Keratinocyte (primary cell): ENCODE measurements at regions not wholly inside any gene's neighbourhood (a gene's known extent, or its start where the extent isn't known, plus 50 kb on each side); places are given as distances from the start of the nearest gene placed in this dataset.

Experiments used
- DNase-seq: peaks from one replicate; pipeline ENCODE4 v3.0.0-alpha.2; 2011; ENCODE audit warnings: low read depth, missing footprints, low spot score
- FAIRE-seq: peaks from 2 replicates; lab custom pipeline; 2011; peaks lifted over from hg19 to GRCh38; lab: Jason Lieb, UNC
- H2AFZ ChIP-seq: 2 replicates; pipeline ENCODE4 v1.6.0; 2012; ENCODE audit warnings: low read length, control low read depth, inconsistent platforms; ENCODE audit not compliant: control insufficient read depth
- H3K27ac ChIP-seq: 2 replicates; pipeline ENCODE4 v1.5.1; 2011; ENCODE audit warnings: low read length; ENCODE audit not compliant: control insufficient read depth, insufficient read depth
- H3K27me3 ChIP-seq: 3 replicates; pipeline ENCODE4 v1.6.0; 2011; ENCODE audit warnings: low read length; ENCODE audit not compliant: control insufficient read depth, insufficient read depth; ENCODE audit errors: extremely low read depth
- H3K36me3 ChIP-seq, 2 experiments: 2 replicates in 1 of 2; 3 replicates in 1 of 2; pipeline ENCODE4 v1.5.1; 2011; ENCODE audit warnings: low read length in 2 of 2, mild to moderate bottlenecking in 1 of 2; ENCODE audit not compliant: control insufficient read depth in 2 of 2, insufficient read depth in 2 of 2; ENCODE audit errors: extremely low read depth in 1 of 2
- H3K4me1 ChIP-seq: 3 replicates; pipeline ENCODE4 v1.5.1; 2011; ENCODE audit warnings: low read length; ENCODE audit not compliant: control insufficient read depth, insufficient read depth; ENCODE audit errors: extremely low read depth
- H3K4me2 ChIP-seq: 3 replicates; pipeline ENCODE4 v1.6.0; 2011; ENCODE audit warnings: low read depth, low read length; ENCODE audit not compliant: control insufficient read depth, insufficient read depth; ENCODE audit errors: extremely low read depth
- H3K4me3 ChIP-seq, 3 experiments: fragments of 200-600 bp in 1 of 3; sonication (generic) in 1 of 3; 2 replicates in 2 of 3; 3 replicates in 1 of 3; pipeline ENCODE4 v1.5.1; 2011 to 2016; ENCODE audit warnings: low read length in 3 of 3, mild to moderate bottlenecking in 3 of 3, control low read depth in 2 of 3, inconsistent platforms in 1 of 3, low read depth in 1 of 3, mixed read lengths in 1 of 3, mixed run types in 1 of 3, moderate library complexity in 1 of 3; ENCODE audit not compliant: control insufficient read depth in 2 of 3, insufficient read depth in 2 of 3; ENCODE audit errors: extremely low read depth in 1 of 3
- H3K79me2 ChIP-seq: 2 replicates; pipeline ENCODE4 v1.6.0; 2012; ENCODE audit warnings: low read length; ENCODE audit not compliant: control insufficient read depth, insufficient read depth
- H3K9ac ChIP-seq: 3 replicates; pipeline ENCODE4 v1.6.0; 2011; ENCODE audit warnings: low read length; ENCODE audit not compliant: control insufficient read depth, insufficient read depth; ENCODE audit errors: extremely low read depth
- H3K9me1 ChIP-seq: 3 replicates; pipeline ENCODE4 v1.6.0; 2011; ENCODE audit warnings: low read length; ENCODE audit not compliant: control insufficient read depth, insufficient read depth; ENCODE audit errors: extremely low read depth
- H3K9me3 ChIP-seq: 2 replicates; pipeline ENCODE4 v1.5.1; 2012; ENCODE audit warnings: low read depth, low read length; ENCODE audit not compliant: control insufficient read depth
- H4K20me1 ChIP-seq: 3 replicates; pipeline ENCODE4 v1.6.0; 2011; ENCODE audit warnings: low read length; ENCODE audit not compliant: control insufficient read depth, insufficient read depth; ENCODE audit errors: extremely low read depth
- EZH2 ChIP-seq: IDR thresholded peaks from one replicate; pipeline ENCODE4 v1.6.1; 2012; ENCODE audit warnings: inconsistent platforms, mild to moderate bottlenecking, low read length, moderate library complexity
- dilution Hi-C: fragments of 300-500 bp; cut with MboI; formaldehyde crosslinking; loops from one replicate; pipeline ENCODE4 v1.7.0; 2020; ENCODE audit warnings: low sequenced_read_pairs; ENCODE audit not compliant: extremely low pct_ligation_motif_present
- TF ChIP-seq, protein P1 (sequence below), 3 experiments: IDR thresholded peaks in 1 of 3; conservative IDR thresholded peaks in 1 of 3; optimal IDR thresholded peaks in 1 of 3; 2 replicates in 2 of 3; 3 replicates in 1 of 3; pipeline versions ENCODE3 to v1.5.1; 2011; ENCODE audit warnings: low read length in 3 of 3, mild to moderate bottlenecking in 3 of 3, moderate library complexity in 2 of 3, control low read depth in 1 of 3, inconsistent platforms in 1 of 3; ENCODE audit not compliant: insufficient read depth in 2 of 3; ENCODE audit errors: extremely low read depth in 1 of 3

DNA sequence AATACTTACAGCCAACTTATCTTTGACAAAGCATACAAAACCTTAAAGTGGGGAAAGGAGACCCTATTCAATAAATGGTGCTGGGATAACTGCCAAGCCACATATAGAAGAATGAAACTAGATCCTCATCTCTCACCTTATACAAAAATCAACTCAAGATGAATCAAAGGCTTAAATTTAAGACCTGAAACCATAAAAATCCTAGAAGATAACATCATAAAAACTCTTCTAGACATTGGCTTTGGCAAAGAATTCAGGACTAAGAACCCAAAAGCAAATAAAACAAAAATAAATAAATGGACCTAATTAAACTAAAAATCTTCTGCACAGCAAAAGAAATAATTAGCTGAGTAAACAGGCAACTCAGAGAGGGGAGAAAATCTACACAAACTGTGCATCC, 335.6 kb upstream of the PBX1 start:
- Histone ChIP-seq H3K79me2 (no peaks in the 10 kb centered on the region), H3K4me3 (no peak overlapping the region), H3K4me2 (no peak overlapping the region), H3K27me3 (no peaks in the 10 kb centered on the region), H3K9me1 (no peaks in the 10 kb centered on the region), H3K9me3 (no peaks in the 10 kb centered on the region), H4K20me1 (no peaks in the 10 kb centered on the region), H3K9ac (no peak overlapping the region), H3K4me1 (no peaks in the 10 kb centered on the region), H3K27ac (no peak overlapping the region), H2AFZ (no peak overlapping the region), H3K36me3 (no peaks in the 10 kb centered on the region)
- FAIRE-seq = no peak
- DNase-seq = no peak
- TF ChIP-seq, protein P1, sequence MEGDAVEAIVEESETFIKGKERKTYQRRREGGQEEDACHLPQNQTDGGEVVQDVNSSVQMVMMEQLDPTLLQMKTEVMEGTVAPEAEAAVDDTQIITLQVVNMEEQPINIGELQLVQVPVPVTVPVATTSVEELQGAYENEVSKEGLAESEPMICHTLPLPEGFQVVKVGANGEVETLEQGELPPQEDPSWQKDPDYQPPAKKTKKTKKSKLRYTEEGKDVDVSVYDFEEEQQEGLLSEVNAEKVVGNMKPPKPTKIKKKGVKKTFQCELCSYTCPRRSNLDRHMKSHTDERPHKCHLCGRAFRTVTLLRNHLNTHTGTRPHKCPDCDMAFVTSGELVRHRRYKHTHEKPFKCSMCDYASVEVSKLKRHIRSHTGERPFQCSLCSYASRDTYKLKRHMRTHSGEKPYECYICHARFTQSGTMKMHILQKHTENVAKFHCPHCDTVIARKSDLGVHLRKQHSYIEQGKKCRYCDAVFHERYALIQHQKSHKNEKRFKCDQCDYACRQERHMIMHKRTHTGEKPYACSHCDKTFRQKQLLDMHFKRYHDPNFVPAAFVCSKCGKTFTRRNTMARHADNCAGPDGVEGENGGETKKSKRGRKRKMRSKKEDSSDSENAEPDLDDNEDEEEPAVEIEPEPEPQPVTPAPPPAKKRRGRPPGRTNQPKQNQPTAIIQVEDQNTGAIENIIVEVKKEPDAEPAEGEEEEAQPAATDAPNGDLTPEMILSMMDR (optimal IDR thresholded peaks at IDR 0.05 in 1 of 3, IDR thresholded peaks at IDR 0.05 in 1 of 3, conservative IDR thresholded peaks at IDR 0.05 in 1 of 3; ENCODE audit: extremely low read depth in 1 of 3, insufficient read depth in 2 of 3, low read length in 3 of 3) = no peak
- TF ChIP-seq EZH2 = no peak
- dilution Hi-C loops = no loop called here

DNA sequence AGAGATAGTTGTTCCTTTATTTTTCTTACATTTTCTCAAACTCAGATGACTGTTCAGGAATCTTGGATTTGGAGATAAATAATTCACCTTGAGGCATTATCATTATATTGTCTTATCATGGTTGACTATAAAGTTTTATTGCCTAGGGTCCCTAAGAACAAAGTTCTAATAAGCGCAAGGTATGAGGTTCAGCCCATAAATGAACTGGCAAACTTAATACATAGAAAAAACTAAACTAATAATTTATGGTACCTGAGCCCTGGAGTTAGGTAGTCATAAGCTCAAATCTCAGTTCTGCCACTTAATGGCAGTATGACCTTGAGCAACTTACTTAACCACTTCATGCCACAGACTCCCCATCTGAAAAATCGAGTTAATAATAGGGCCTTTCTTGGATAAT, 334.0 kb upstream of the PBX1 start:
- H3K27me3 ChIP-seq = no peaks in the 10 kb centered on the region
- DNase-seq (no peak), FAIRE-seq (no peak)
- no peaks in the 10 kb centered on the region for H3K79me2 ChIP-seq
- no peak overlapping the region for H3K4me3 ChIP-seq
- no peaks in the 10 kb centered on the region for H3K36me3 ChIP-seq
- no peak overlapping the region for H2AFZ ChIP-seq
- no peak overlapping the region for H3K4me2 ChIP-seq
- H4K20me1 ChIP-seq = no peaks in the 10 kb centered on the region
- H3K27ac ChIP-seq = no peak overlapping the region
- H3K9me3 ChIP-seq = no peaks in the 10 kb centered on the region
- H3K4me1 ChIP-seq = no peaks in the 10 kb centered on the region
- dilution Hi-C loops = no loop called here
- no peak for TF ChIP-seq EZH2
- TF ChIP-seq, protein P1 (optimal IDR thresholded peaks at IDR 0.05 in 1 of 3, IDR thresholded peaks at IDR 0.05 in 1 of 3, conservative IDR thresholded peaks at IDR 0.05 in 1 of 3; ENCODE audit: extremely low read depth in 1 of 3, insufficient read depth in 2 of 3, low read length in 3 of 3) = no peak
- no peak overlapping the region for H3K9ac ChIP-seq
- no peaks in the 10 kb centered on the region for H3K9me1 ChIP-seq
